ENCODE measurements at regions not wholly inside any gene's neighbourhood (a gene's known extent, or its start where the extent isn't known, plus 50 kb on each side); places are given as distances from the start of the nearest gene placed in this dataset.

GRCh38 chr12:98453492-98453891, 61.9 kb upstream of the TMPO start:
- TF ChIP-seq CTCF (conservative IDR thresholded peaks at IDR 0.05) = no peak
- Histone ChIP-seq H3K9ac (ENCODE audit: extremely low read depth, insufficient read length, low read length) (no peak overlapping the region), H3K27me3 (ENCODE audit: insufficient read depth, low read length) (peaks cover 6% of the 10 kb centered on the region; the same call in 1 of the 2 replicates), H3K79me2 (ENCODE audit: insufficient read depth, low read length) (no peaks in the 10 kb centered on the region), H4K5ac (ENCODE audit: insufficient read length, low read depth, low read length) (no peak overlapping the region), H2BK12ac (ENCODE audit: insufficient read length, low read depth, low read length) (no peak overlapping the region), H2AFZ (ENCODE audit: low read length) (no peak overlapping the region), H2BK5ac (ENCODE audit: insufficient read length, low read length) (no peak overlapping the region), H3K4me2 (ENCODE audit: insufficient read depth, insufficient read length, low read length) (no peak overlapping the region), H3K14ac (ENCODE audit: insufficient read depth, low read length) (no peak overlapping the region), H2BK20ac (ENCODE audit: low read depth, low read length, poor library complexity, severe bottlenecking) (no peak overlapping the region), H3K9me3 (ENCODE audit: control insufficient read depth, low read depth, low read length) (no peaks in the 10 kb centered on the region), H2BK15ac (ENCODE audit: low read depth, low read length) (no peak overlapping the region), H2AK5ac (ENCODE audit: insufficient read length, low read length) (no peak overlapping the region), H4K8ac (replicated peaks; ENCODE audit: insufficient read length, low read depth, low read length) (no peak overlapping the region), H4K91ac (ENCODE audit: insufficient read length, low read depth, low read length) (no peak overlapping the region), H3K56ac (ENCODE audit: insufficient read length, low read depth, low read length) (no peak overlapping the region), H3K27ac (ENCODE audit: insufficient read length, low read depth, low read length) (no peak overlapping the region), H3T11ph (ENCODE audit: low read length) (no peak overlapping the region), H3K23ac (ENCODE audit: insufficient read length, low read depth, low read length) (no peak overlapping the region), H3K4me1 (ENCODE audit: insufficient read depth, low read length) (peaks cover 4% of the 10 kb centered on the region; the same call in 1 of the 2 replicates), H3K79me1 (ENCODE audit: insufficient read depth, low read depth, low read length, poor library complexity, severe bottlenecking) (no peaks in the 10 kb centered on the region), H3K18ac (ENCODE audit: insufficient read length, low read depth, low read length) (no peak overlapping the region), H4K20me1 (ENCODE audit: control insufficient read depth, insufficient read depth, insufficient read length) (no peaks in the 10 kb centered on the region), H3K23me2 (ENCODE audit: insufficient read length, low read depth, low read length, poor library complexity, severe bottlenecking) (peaks cover 3% of the 10 kb centered on the region), H2BK120ac (ENCODE audit: low read depth, low read length, poor library complexity, severe bottlenecking) (no peak overlapping the region), H3K4ac (ENCODE audit: low read depth, low read length) (no peak overlapping the region)
- Mint-ChIP-seq H3K4me3 (no peak overlapping the region), H3K4me1 (peaks cover 4 to 8% of the 10 kb centered on the region in 2 experiments), H3K9me3 (peaks cover 0 to 5% of the 10 kb centered on the region in 2 experiments; a peak in 1 of 5 replicates), H3K27ac (no peak overlapping the region), H3K36me3 (ENCODE audit: insufficient read depth in 1 of 3, low read depth in 3 of 3) (peaks cover 0 to 3% (median 0%) of the 10 kb centered on the region in 3 experiments; a peak in 2 of 7 replicates), H3K27me3 (ENCODE audit: low read depth) (peaks cover 12% of the 10 kb centered on the region)
- WGBS (ENCODE audit: extremely low coverage, insufficient read length, low lambda C conversion rate) = no CpG with 5 or more reads among the region's 2 CpGs
- DNase-seq = no peak

All from H9 (cell line).